Cardiac muscle cell (in vitro differentiated cells and primary cell): ENCODE measurements at regions not wholly inside any gene's neighbourhood (a gene's known extent, or its start where the extent isn't known, plus 50 kb on each side); places are given as distances from the start of the nearest gene placed in this dataset.

ENCODE experiments used
- DNase-seq, 2 donors: peaks; one replicate each; pipeline versions ENCODE4 v3.0.0 to v3.0.0-alpha.2; 2010 to 2017; ENCODE audit warnings: low read depth in 1 of 2, low spot score in 1 of 2
- H3K27ac ChIP-seq: fragments of 200-600 bp; sonication (generic); 2 replicates; pipeline ENCODE4 v1.5.1; 2016
- H3K27me3 ChIP-seq: fragments of 200-600 bp; sonication (generic); 2 replicates; pipeline ENCODE4 v1.6.0; 2016; ENCODE audit warnings: control low read depth
- H3K36me3 ChIP-seq: fragments of 200-600 bp; sonication (generic); 2 replicates; pipeline ENCODE4 v1.5.1; 2016; ENCODE audit warnings: control low read depth
- H3K4me1 ChIP-seq: fragments of 200-600 bp; sonication (generic); 2 replicates; pipeline ENCODE4 v1.8.1; 2017; ENCODE audit warnings: low read depth, mild to moderate bottlenecking, mixed run types
- H3K4me3 ChIP-seq: fragments of 200-600 bp; sonication (generic); 2 replicates; pipeline ENCODE4 v1.5.1; 2016; ENCODE audit warnings: mild to moderate bottlenecking
- H3K9me3 ChIP-seq: fragments of 200-600 bp; sonication (generic); 2 replicates; pipeline ENCODE4 v1.5.1; 2017; ENCODE audit warnings: low read depth, mild to moderate bottlenecking, control low read depth
- CTCF ChIP-seq: IDR thresholded peaks from 2 replicates; pipeline ENCODE4 v1.5.1; 2012; ENCODE audit warnings: low read depth, mild to moderate bottlenecking, low read length

- TF ChIP-seq CTCF = no peak
- peaks cover 11% of the 10 kb centered on the region for H3K4me1 ChIP-seq
- H3K27me3 ChIP-seq = no peaks in the 10 kb centered on the region
- no peaks in the 10 kb centered on the region for H3K9me3 ChIP-seq
- H3K4me3 ChIP-seq = no peak overlapping the region
- no peaks in the 10 kb centered on the region for H3K36me3 ChIP-seq
- no peak overlapping the region for H3K27ac ChIP-seq
- DNase-seq = no peak
These were observed 639.5 kb downstream of the PLPP3 start for GRCh38 chr1:55939866-55940265.

GRCh38 chr1:55938861-55939260 is 640.5 kb downstream of the PLPP3 start:
- no peaks in the 10 kb centered on the region for H3K9me3 ChIP-seq
- no peaks in the 10 kb centered on the region for H3K27me3 ChIP-seq
- no peak overlapping the region for H3K4me3 ChIP-seq
- no peak for DNase-seq
- peak overlapping the region; percentile 79 for H3K27ac ChIP-seq
- peaks cover 11% of the 10 kb centered on the region for H3K4me1 ChIP-seq
- no peak for TF ChIP-seq CTCF
- H3K36me3 ChIP-seq = no peaks in the 10 kb centered on the region

- Histone ChIP-seq H3K4me1 (peaks cover 11% of the 10 kb centered on the region), H3K27me3 (no peaks in the 10 kb centered on the region), H3K4me3 (no peak overlapping the region), H3K27ac (peak overlapping the region; percentile 79), H3K9me3 (no peaks in the 10 kb centered on the region), H3K36me3 (no peaks in the 10 kb centered on the region)
- TF ChIP-seq CTCF = no peak
- DNase-seq = peak in 1 of 2 donors; percentile 82
These were observed 641.0 kb downstream of the PLPP3 start for GRCh38 chr1:55938376-55938850.

- no peaks in the 10 kb centered on the region for H3K36me3 ChIP-seq
- H3K27ac ChIP-seq = peak overlapping the region; percentile 79
- H3K27me3 ChIP-seq = no peaks in the 10 kb centered on the region
- H3K4me3 ChIP-seq = no peak overlapping the region
- TF ChIP-seq CTCF = no peak
- peaks cover 11% of the 10 kb centered on the region for H3K4me1 ChIP-seq
- H3K9me3 ChIP-seq = no peaks in the 10 kb centered on the region
- no peak for DNase-seq
These were observed 641.5 kb downstream of the PLPP3 start for GRCh38 chr1:55937840-55938375.

- Histone ChIP-seq H3K4me1 (peaks cover 11% of the 10 kb centered on the region), H3K27ac (no peak overlapping the region), H3K27me3 (no peaks in the 10 kb centered on the region), H3K4me3 (no peak overlapping the region), H3K36me3 (no peaks in the 10 kb centered on the region), H3K9me3 (no peaks in the 10 kb centered on the region)
- no peak for DNase-seq
- TF ChIP-seq CTCF = no peak
These were observed 644.1 kb downstream of the PLPP3 start for GRCh38 chr1:55935236-55935635.

- Histone ChIP-seq H3K27ac (no peak overlapping the region), H3K9me3 (no peaks in the 10 kb centered on the region), H3K4me1 (no peaks in the 10 kb centered on the region), H3K36me3 (no peaks in the 10 kb centered on the region), H3K4me3 (no peak overlapping the region), H3K27me3 (no peaks in the 10 kb centered on the region)
- no peak for TF ChIP-seq CTCF
- DNase-seq = no peak
These were observed 647.0 kb downstream of the PLPP3 start for GRCh38 chr1:55932402-55932801.
